ENCODE measurements at regions not wholly inside any gene's neighbourhood (a gene's known extent, or its start where the extent isn't known, plus 50 kb on each side); places are given as distances from the start of the nearest gene placed in this dataset.

DNA sequence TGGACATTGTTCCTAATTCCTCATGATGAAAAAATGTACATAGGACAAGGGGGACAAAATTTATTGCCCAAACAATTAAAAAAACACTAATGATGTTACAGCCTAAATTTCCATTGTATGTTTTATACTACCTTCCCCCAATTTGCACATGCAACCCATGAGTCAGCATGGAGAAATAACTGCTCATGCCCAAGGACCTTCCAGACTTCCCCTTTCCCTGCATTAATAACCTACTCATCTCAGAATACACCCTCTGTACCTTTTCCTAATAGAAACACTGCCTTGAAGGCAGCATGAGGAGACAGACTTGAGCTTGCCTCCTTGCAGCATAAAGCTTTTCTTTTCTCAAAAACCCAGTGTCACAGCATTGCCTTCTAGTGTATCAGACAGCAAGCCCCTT lies 2402.8 kb downstream of the TP53TG3F start (continued):
- TF ChIP-seq TCF7L2 (IDR thresholded peaks at IDR 0.05; ENCODE audit: borderline replicate concordance, extremely low read depth, insufficient read depth, insufficient read length) (no peak), SP1 (IDR thresholded peaks at IDR 0.05; ENCODE audit: low read depth) (no peak), ELF1 (IDR thresholded peaks at IDR 0.05; ENCODE audit: borderline replicate concordance, low read depth) (no peak), POLR2A (IDR thresholded peaks at IDR 0.05; ENCODE audit: borderline replicate concordance, extremely low read depth, insufficient read depth, insufficient read length) (no peak), ZNF274 (IDR thresholded peaks at IDR 0.05; ENCODE audit: low read depth, low read length) (no peak), CEBPB (IDR thresholded peaks at IDR 0.05; ENCODE audit: low read depth) (no peak), ZFX (IDR thresholded peaks at IDR 0.05) (no peak), FOSL1 (IDR thresholded peaks at IDR 0.05; ENCODE audit: low read depth) (no peak)
- TF ChIP-seq, protein P1, sequence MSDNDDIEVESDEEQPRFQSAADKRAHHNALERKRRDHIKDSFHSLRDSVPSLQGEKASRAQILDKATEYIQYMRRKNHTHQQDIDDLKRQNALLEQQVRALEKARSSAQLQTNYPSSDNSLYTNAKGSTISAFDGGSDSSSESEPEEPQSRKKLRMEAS (IDR thresholded peaks at IDR 0.05): no peak
- TF ChIP-seq, protein P2, sequence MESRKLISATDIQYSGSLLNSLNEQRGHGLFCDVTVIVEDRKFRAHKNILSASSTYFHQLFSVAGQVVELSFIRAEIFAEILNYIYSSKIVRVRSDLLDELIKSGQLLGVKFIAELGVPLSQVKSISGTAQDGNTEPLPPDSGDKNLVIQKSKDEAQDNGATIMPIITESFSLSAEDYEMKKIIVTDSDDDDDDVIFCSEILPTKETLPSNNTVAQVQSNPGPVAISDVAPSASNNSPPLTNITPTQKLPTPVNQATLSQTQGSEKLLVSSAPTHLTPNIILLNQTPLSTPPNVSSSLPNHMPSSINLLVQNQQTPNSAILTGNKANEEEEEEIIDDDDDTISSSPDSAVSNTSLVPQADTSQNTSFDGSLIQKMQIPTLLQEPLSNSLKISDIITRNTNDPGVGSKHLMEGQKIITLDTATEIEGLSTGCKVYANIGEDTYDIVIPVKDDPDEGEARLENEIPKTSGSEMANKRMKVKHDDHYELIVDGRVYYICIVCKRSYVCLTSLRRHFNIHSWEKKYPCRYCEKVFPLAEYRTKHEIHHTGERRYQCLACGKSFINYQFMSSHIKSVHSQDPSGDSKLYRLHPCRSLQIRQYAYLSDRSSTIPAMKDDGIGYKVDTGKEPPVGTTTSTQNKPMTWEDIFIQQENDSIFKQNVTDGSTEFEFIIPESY (IDR thresholded peaks at IDR 0.05; ENCODE audit: extremely low read depth, insufficient replicate concordance, low read length): no peak

DNA sequence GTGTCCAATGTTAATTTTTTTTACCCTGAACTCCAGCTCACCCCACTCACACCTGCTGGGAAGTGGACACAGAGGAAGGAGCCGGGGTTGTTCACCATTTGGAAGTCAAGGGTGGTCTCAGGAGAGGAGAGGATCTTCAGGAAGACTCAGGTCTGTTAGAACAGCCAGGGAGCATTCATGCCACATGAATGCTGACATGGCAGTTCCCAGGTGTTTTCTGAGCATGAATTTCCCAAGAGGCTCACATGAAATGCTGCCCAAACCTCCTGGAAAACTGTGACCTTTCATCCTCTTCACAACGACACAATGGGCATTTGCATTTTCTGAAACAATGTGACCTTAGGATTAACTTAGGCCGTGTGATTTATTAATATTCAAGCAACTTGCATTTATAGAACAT lies 2409.2 kb downstream of the TP53TG3F start:
- Histone ChIP-seq H3K4me2 (ENCODE audit: low read length) (no peak overlapping the region), H3K9me2 (ENCODE audit: insufficient read depth) (no peaks in the 10 kb centered on the region), H4K20me1 (ENCODE audit: insufficient read depth) (no peaks in the 10 kb centered on the region), H3K36me3 (ENCODE audit: control insufficient read depth in 1 of 2, insufficient read depth in 2 of 2, low read length in 2 of 2) (no peaks in the 10 kb centered on the region), H3K4me3 (replicated peaks in 1 of 2; ENCODE audit: low read depth in 1 of 2, low read length in 2 of 2) (no peak overlapping the region), H3K9me3 (ENCODE audit: control insufficient read depth in 1 of 2, insufficient read depth in 1 of 2, low read depth in 1 of 2, low read length in 2 of 2) (no peaks in the 10 kb centered on the region), H3K4me1 (ENCODE audit: control insufficient read depth in 1 of 2, insufficient read depth in 2 of 2, low read length in 2 of 2) (no peaks in the 10 kb centered on the region), H3K79me2 (ENCODE audit: insufficient read depth, low read length) (no peaks in the 10 kb centered on the region), H2AFZ (ENCODE audit: low read depth, low read length, poor library complexity, severe bottlenecking) (no peak overlapping the region), H3K9ac (ENCODE audit: low read length) (no peak overlapping the region), H3K27me3 (ENCODE audit: insufficient read depth, low read length) (no peaks in the 10 kb centered on the region), H3K27ac (ENCODE audit: low read depth, low read length) (no peak overlapping the region)
- intact Hi-C loops (cut with micrococcal nuclease): loop anchor here (10.0 kb wide), 2 partner anchors 104 to 166 kb away; no protein-coding TSS in a partner anchor
- no peak for TF ChIP-seq RAD21 (IDR thresholded peaks at IDR 0.05; ENCODE audit: low read depth)
- TF ChIP-seq EZH2phosphoT487 (IDR thresholded peaks at IDR 0.05; ENCODE audit: borderline replicate concordance): no peak
- TF ChIP-seq, protein P1 (IDR thresholded peaks at IDR 0.05): no peak
- no peak for TF ChIP-seq POLR2AphosphoS5 (IDR thresholded peaks at IDR 0.05; ENCODE audit: low read depth, low read length)
- TF ChIP-seq, protein P3, sequence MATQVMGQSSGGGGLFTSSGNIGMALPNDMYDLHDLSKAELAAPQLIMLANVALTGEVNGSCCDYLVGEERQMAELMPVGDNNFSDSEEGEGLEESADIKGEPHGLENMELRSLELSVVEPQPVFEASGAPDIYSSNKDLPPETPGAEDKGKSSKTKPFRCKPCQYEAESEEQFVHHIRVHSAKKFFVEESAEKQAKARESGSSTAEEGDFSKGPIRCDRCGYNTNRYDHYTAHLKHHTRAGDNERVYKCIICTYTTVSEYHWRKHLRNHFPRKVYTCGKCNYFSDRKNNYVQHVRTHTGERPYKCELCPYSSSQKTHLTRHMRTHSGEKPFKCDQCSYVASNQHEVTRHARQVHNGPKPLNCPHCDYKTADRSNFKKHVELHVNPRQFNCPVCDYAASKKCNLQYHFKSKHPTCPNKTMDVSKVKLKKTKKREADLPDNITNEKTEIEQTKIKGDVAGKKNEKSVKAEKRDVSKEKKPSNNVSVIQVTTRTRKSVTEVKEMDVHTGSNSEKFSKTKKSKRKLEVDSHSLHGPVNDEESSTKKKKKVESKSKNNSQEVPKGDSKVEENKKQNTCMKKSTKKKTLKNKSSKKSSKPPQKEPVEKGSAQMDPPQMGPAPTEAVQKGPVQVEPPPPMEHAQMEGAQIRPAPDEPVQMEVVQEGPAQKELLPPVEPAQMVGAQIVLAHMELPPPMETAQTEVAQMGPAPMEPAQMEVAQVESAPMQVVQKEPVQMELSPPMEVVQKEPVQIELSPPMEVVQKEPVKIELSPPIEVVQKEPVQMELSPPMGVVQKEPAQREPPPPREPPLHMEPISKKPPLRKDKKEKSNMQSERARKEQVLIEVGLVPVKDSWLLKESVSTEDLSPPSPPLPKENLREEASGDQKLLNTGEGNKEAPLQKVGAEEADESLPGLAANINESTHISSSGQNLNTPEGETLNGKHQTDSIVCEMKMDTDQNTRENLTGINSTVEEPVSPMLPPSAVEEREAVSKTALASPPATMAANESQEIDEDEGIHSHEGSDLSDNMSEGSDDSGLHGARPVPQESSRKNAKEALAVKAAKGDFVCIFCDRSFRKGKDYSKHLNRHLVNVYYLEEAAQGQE (IDR thresholded peaks at IDR 0.05; ENCODE audit: low read depth): no peak
- no peak for TF ChIP-seq CBX3 (IDR thresholded peaks at IDR 0.05; ENCODE audit: low read depth)
- no peak for TF ChIP-seq EZH2 (IDR thresholded peaks at IDR 0.05)
- TF ChIP-seq ZFX (IDR thresholded peaks at IDR 0.05): no peak
- no peak for TF ChIP-seq EGR1 (IDR thresholded peaks at IDR 0.05; ENCODE audit: low read depth)
- no peak for TF ChIP-seq SRF (IDR thresholded peaks at IDR 0.05; ENCODE audit: low read depth)
- TF ChIP-seq SP1 (IDR thresholded peaks at IDR 0.05; ENCODE audit: low read depth): no peak
- TF ChIP-seq JUND (IDR thresholded peaks at IDR 0.05): no peak
- no peak for ATAC-seq
- ChIA-PET POLR2A (no interaction called here), RAD21 (ENCODE audit: low non-redundant PET in 1 of 2, low total read pairs in 2 of 2, uncharacterized antibody in 2 of 2, unreplicated experiment in 2 of 2) (no interaction called here), CTCF (no interaction called here)
- BruUV-seq (replicated peaks): no TSS peak
- no peak for DNase-seq (ENCODE audit: low read depth, low spot score)

All from HCT116 (cell line).